ENCODE measurements at regions not wholly inside any gene's neighbourhood (a gene's known extent, or its start where the extent isn't known, plus 50 kb on each side); places are given as distances from the start of the nearest gene placed in this dataset.
A peak's percentile ranks its signal among the peaks of the same experiment; 100 is the strongest.

DNA sequence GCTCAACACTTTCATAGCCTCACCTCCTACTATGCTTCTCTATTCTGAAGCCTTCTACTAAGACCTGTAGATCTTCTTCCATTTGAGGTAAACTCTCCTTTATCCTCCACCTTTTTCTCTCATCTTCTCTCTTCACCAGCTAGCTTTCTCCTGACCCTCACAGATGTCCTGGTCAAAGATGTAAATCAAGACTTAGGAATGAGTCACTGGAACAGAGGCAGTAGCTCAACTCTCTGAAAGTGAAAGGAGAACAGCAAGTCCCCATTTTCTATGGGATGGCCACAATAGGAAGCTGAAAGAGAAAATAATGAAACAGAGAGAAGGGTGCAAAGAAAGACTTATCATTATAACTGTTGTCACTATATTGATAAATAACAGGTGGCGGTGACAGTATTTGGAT lies 86.1 kb upstream of the DOCK9 start:
- no peak for DNase-seq (ENCODE audit: low spot score in 2 of 2, unreplicated experiment in 2 of 2)
- no peak overlapping the region for H3K4me3 Mint-ChIP-seq
- H3K27ac Mint-ChIP-seq: peak overlapping the region; percentile 22
- TF ChIP-seq, protein P1, sequence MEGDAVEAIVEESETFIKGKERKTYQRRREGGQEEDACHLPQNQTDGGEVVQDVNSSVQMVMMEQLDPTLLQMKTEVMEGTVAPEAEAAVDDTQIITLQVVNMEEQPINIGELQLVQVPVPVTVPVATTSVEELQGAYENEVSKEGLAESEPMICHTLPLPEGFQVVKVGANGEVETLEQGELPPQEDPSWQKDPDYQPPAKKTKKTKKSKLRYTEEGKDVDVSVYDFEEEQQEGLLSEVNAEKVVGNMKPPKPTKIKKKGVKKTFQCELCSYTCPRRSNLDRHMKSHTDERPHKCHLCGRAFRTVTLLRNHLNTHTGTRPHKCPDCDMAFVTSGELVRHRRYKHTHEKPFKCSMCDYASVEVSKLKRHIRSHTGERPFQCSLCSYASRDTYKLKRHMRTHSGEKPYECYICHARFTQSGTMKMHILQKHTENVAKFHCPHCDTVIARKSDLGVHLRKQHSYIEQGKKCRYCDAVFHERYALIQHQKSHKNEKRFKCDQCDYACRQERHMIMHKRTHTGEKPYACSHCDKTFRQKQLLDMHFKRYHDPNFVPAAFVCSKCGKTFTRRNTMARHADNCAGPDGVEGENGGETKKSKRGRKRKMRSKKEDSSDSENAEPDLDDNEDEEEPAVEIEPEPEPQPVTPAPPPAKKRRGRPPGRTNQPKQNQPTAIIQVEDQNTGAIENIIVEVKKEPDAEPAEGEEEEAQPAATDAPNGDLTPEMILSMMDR (IDR thresholded peaks at IDR 0.05; ENCODE audit: unreplicated experiment): no peak
- H3K9me3 Mint-ChIP-seq: peaks cover 3% of the 10 kb centered on the region
- peaks cover 43% of the 10 kb centered on the region for H3K4me1 Mint-ChIP-seq
- no peaks in the 10 kb centered on the region for H3K36me3 Mint-ChIP-seq
- H3K27me3 Mint-ChIP-seq (ENCODE audit: low read depth): no peaks in the 10 kb centered on the region

DNA sequence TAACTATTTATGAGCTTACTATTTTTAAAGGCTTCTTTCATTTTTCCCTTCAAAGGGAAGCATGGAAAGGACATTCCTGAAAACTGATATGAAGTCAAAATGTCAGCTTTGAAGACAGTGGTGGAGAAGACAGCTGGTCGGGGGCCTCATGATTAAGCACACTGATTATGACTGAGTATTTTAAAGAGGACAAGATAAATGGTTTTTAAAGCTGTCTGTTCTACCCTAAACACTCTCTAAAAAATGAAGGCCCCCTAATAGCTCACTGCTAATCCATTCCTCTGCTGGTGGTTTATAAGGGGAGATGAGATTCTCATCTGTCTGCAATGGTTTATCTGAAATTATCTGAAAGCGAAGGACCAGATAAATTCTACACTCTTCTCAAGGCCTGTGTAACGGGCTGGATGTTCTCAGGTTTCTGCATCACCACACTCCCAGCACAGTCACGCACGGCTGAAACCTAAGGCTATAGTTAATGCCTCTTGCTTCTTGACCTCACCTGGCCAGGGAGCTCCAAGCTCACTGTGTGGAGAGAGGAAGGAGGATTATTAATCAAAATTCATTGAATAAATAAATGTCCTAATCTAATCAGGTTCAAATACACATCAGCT lies 86.9 kb upstream of the DOCK9 start:
- no peaks in the 10 kb centered on the region for H3K36me3 Mint-ChIP-seq
- no peaks in the 10 kb centered on the region for H3K27me3 Mint-ChIP-seq (ENCODE audit: low read depth)
- H3K4me3 Mint-ChIP-seq: no peak overlapping the region
- peaks cover 43% of the 10 kb centered on the region for H3K4me1 Mint-ChIP-seq
- DNase-seq (ENCODE audit: low spot score in 2 of 2, unreplicated experiment in 2 of 2): no peak
- TF ChIP-seq, protein P1 (IDR thresholded peaks at IDR 0.05; ENCODE audit: unreplicated experiment): no peak
- peak overlapping the region; percentile 45 for H3K27ac Mint-ChIP-seq
- H3K9me3 Mint-ChIP-seq: peaks cover 3% of the 10 kb centered on the region

DNA sequence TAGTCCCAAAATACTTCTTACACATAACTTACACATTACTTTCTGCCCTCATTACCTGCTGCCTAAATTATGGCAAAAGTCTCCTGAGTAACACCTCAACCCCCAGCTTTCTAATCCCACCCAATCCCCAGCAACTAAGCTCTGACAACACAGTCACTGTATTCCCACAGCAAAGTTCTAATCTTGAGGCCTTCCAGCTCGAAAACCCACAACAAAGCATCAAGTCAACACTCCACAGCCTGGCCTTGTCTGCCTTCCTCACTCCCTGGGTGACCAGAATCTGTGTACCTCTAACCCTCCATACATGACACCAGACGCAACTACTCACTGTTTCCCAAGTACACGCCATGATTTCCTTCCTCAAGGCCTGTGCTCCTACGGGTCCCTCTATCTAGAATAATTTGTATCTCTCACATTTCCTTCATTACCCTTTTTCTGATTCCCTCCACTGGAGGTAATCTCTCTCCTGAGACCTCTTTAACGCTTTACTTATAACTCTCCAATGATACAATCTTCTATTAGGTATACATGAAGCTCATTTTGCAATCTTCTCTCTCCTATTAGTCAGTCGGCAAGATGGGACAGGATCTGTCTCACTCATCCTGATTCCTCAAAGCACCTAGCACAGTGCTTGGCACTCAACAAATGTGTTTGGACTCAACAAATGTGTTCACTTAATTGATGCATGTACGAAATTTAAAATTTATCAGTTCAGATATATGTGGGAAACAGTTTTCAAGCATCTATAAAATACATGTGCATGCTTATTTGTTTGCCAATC lies 87.6 kb upstream of the DOCK9 start:
- peaks cover 3% of the 10 kb centered on the region for H3K9me3 Mint-ChIP-seq
- H3K27ac Mint-ChIP-seq: peak overlapping the region; percentile 37
- H3K36me3 Mint-ChIP-seq: no peaks in the 10 kb centered on the region
- no peaks in the 10 kb centered on the region for H3K27me3 Mint-ChIP-seq (ENCODE audit: low read depth)
- no peak for DNase-seq (ENCODE audit: low spot score in 2 of 2, unreplicated experiment in 2 of 2)
- TF ChIP-seq, protein P1 (IDR thresholded peaks at IDR 0.05; ENCODE audit: unreplicated experiment): no peak
- peaks cover 43% of the 10 kb centered on the region for H3K4me1 Mint-ChIP-seq
- H3K4me3 Mint-ChIP-seq: no peak overlapping the region

DNA sequence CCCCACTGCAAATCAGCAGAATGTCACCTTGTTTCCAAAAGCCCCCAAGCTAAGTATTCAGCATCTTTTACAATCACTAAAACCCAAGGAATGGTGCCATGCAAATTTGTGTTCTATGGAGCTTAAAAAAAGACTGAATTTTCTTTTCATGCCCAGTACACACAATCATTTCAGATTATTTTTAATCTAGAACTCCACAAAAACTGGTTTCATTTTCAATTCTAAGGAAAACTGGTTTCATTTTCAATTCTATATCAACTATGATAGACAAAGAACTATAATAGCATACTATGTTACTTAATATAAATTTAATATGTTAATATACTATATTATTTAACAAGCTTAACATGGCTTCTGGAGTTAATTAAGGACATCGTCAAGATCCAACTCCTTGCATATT lies 88.4 kb upstream of the DOCK9 start:
- DNase-seq (ENCODE audit: low spot score in 2 of 2, unreplicated experiment in 2 of 2): no peak
- Mint-ChIP-seq H3K4me1 (peaks cover 35% of the 10 kb centered on the region), H3K27ac (no peak overlapping the region), H3K27me3 (ENCODE audit: low read depth) (no peaks in the 10 kb centered on the region), H3K36me3 (no peaks in the 10 kb centered on the region), H3K4me3 (no peak overlapping the region), H3K9me3 (peaks cover 3% of the 10 kb centered on the region)
- TF ChIP-seq, protein P1 (IDR thresholded peaks at IDR 0.05; ENCODE audit: unreplicated experiment): no peak

DNA sequence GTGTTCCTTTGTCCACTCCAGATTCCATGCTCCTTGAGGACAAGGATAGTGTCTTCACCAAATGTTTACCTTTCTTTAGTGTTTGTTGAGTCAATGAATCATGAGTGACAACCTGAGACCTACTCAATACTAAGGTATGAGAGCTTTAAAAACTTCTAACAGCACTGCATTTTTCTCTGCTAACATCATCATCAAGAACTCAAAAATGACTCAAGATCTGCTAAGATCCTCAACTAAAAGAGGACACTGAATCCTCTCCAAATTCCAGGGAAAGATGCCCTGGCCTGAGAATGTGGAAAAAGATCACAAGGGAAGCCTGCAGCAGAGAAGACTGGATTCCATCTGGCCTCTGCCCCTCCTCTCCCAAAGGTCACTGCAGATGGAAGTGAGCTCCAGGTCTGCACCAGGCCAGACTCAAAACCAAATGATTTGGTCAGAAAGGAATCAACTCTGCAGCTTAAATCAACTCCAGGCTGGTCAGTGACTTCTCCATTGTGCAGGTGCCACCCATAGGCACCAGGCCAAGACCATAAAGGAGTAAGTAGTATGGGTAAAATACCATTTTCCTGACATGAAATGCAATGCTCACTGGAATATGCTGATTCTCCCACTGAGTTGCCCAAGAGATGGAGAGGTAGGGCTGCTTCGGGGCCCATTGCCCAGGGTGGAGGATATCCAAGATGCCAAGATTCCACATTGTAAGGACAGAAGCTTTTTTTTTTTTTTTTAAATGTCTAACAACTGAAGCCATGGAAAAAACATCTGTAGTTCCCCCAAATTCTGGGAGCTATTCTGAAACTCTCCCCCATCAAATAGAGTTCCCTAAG lies 89.5 kb upstream of the DOCK9 start:
- Mint-ChIP-seq H3K9me3 (peaks cover 3% of the 10 kb centered on the region), H3K27me3 (ENCODE audit: low read depth) (no peaks in the 10 kb centered on the region), H3K36me3 (no peaks in the 10 kb centered on the region), H3K27ac (no peak overlapping the region), H3K4me3 (no peak overlapping the region), H3K4me1 (peaks cover 25% of the 10 kb centered on the region)
- TF ChIP-seq, protein P1 (IDR thresholded peaks at IDR 0.05; ENCODE audit: unreplicated experiment): no peak
- no peak for DNase-seq (ENCODE audit: low spot score in 2 of 2, unreplicated experiment in 2 of 2)

All from mesothelial cell of epicardium (in vitro differentiated cells).